CD4-positive, alpha-beta T cell (primary cell): ENCODE measurements at regions not wholly inside any gene's neighbourhood (a gene's known extent, or its start where the extent isn't known, plus 50 kb on each side); places are given as distances from the start of the nearest gene placed in this dataset.

Experiments used
- ATAC-seq: fragments of 200-7000 bp; cut with Tn5 transposase; one replicate; pipeline ENCODE4 v1.10.0; 2022; ENCODE audit warnings: mild to moderate bottlenecking; ENCODE audit not compliant: poor library complexity
- CTCF ChIA-PET: fragments of 350-600 bp; sonication (Branson Sonifier 250); formaldehyde crosslinking; loops from one replicate; lab custom pipeline; 2021; ENCODE audit warnings: antibody characterized with exemption, inconsistent platforms; lab: Charles Lee
- POLR2A ChIA-PET: fragments of 350-600 bp; sonication (Branson Sonifier 250); formaldehyde crosslinking; loops from one replicate; lab custom pipeline; 2021; ENCODE audit warnings: antibody characterized with exemption, inconsistent platforms; lab: Charles Lee
- DNase-seq, 14 experiments: peaks; one replicate each; pipeline ENCODE4 v3.0.0-alpha.2; 2013 to 2020; ENCODE audit warnings: mixed read lengths in 2 of 14
- H3K27ac ChIP-seq, 2 donors: one replicate each; pipeline versions ENCODE4 v1.5.1 to v1.7.0; 2013; ENCODE audit warnings: low read length in 2 of 2, low read depth in 1 of 2, mild to moderate bottlenecking in 1 of 2
- H3K27me3 ChIP-seq, 2 experiments: 1 replicate in 1 of 2; 2 replicates in 1 of 2; pipeline versions ENCODE4 v1.6.1 to v1.7.0; 2013; ENCODE audit warnings: low read length in 2 of 2, control low read depth in 1 of 2, mild to moderate bottlenecking in 1 of 2, moderate library complexity in 1 of 2; ENCODE audit not compliant: insufficient read depth in 2 of 2, control insufficient read depth in 1 of 2
- H3K36me3 ChIP-seq: one replicate; pipeline ENCODE4 v1.6.1; 2013; ENCODE audit warnings: low read length, control low read depth; ENCODE audit not compliant: insufficient read depth
- H3K4me1 ChIP-seq: one replicate; pipeline ENCODE4 v1.6.1; 2013; ENCODE audit warnings: low read length, control low read depth; ENCODE audit not compliant: insufficient read depth
- H3K4me3 ChIP-seq: one replicate; pipeline ENCODE4 v1.5.1; 2013; ENCODE audit warnings: mild to moderate bottlenecking, low read length, moderate library complexity
- H3K9me3 ChIP-seq, 2 experiments: 1 replicate in 1 of 2; 2 replicates in 1 of 2; pipeline versions ENCODE4 v1.6.1 to v1.7.0; 2013; ENCODE audit warnings: low read length in 2 of 2, mild to moderate bottlenecking in 2 of 2, control low read depth in 1 of 2, moderate library complexity in 1 of 2; ENCODE audit not compliant: control insufficient read depth in 1 of 2, insufficient read depth in 1 of 2
- H3K27ac Mint-ChIP-seq: one replicate; pipeline ENCODE4 v1.8.0; 2020; ENCODE audit warnings: mixed read lengths
- H3K27me3 Mint-ChIP-seq: one replicate; pipeline ENCODE4 v1.8.0; 2021; ENCODE audit warnings: mixed read lengths
- H3K36me3 Mint-ChIP-seq: one replicate; pipeline ENCODE4 v1.8.0; 2021; ENCODE audit warnings: low read depth, mixed read lengths
- H3K4me1 Mint-ChIP-seq: one replicate; pipeline ENCODE4 v1.8.0; 2021; ENCODE audit warnings: low read depth, mixed read lengths
- H3K4me3 Mint-ChIP-seq: one replicate; pipeline ENCODE4 v1.8.0; 2020; ENCODE audit warnings: mild to moderate bottlenecking, mixed read lengths
- H3K9me3 Mint-ChIP-seq: one replicate; pipeline ENCODE4 v1.8.0; 2020; ENCODE audit warnings: mixed read lengths
- intact Hi-C, 2 experiments: fragments of 100-400 bp; cut with DNase I in 1 of 2; cut with micrococcal nuclease in 1 of 2; formaldehyde crosslinking; loops; one replicate each; pipeline versions ENCODE4 v1.15.1 to v1.9.0; 2023 to 2025; cut with DNase I, micrococcal nuclease
- TF ChIP-seq, protein P1 (sequence below): fragments of 200-600 bp; IDR thresholded peaks from one replicate; pipeline ENCODE4 v1.8.0; 2022; ENCODE audit warnings: antibody characterized with exemption, mild to moderate bottlenecking

DNA sequence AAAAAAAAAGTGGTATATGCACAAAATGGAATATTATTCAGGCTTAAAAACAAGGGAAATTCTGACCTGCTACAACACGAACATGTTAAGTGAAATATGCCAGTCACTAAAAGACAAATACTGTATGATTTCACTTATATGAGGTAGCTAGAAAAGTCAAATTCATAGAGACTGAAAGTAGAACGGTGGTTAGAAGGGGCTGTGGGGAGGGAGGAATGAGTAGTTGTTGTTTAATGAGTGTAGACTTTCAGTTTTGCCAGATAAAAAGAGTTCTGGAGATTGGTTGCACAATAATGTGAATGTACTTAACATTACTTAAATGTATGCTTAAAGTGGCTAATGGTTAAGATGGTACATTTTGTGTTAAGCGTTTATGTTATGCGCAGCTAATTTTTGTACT lies 79.5 kb upstream of the IL12B start:
- ChIA-PET CTCF (interaction anchor here (0.6 kb wide), 1 partner anchor 69 kb away, joined by 4 read pairs; no protein-coding TSS in a partner anchor), POLR2A (no interaction called here)
- peaks cover 40% of the 10 kb centered on the region for H3K4me1 Mint-ChIP-seq
- TF ChIP-seq, protein P1, sequence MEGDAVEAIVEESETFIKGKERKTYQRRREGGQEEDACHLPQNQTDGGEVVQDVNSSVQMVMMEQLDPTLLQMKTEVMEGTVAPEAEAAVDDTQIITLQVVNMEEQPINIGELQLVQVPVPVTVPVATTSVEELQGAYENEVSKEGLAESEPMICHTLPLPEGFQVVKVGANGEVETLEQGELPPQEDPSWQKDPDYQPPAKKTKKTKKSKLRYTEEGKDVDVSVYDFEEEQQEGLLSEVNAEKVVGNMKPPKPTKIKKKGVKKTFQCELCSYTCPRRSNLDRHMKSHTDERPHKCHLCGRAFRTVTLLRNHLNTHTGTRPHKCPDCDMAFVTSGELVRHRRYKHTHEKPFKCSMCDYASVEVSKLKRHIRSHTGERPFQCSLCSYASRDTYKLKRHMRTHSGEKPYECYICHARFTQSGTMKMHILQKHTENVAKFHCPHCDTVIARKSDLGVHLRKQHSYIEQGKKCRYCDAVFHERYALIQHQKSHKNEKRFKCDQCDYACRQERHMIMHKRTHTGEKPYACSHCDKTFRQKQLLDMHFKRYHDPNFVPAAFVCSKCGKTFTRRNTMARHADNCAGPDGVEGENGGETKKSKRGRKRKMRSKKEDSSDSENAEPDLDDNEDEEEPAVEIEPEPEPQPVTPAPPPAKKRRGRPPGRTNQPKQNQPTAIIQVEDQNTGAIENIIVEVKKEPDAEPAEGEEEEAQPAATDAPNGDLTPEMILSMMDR, result no peak
- DNase-seq (peak in 1 of 14 experiments; percentile 28), ATAC-seq (no peak)
- peaks cover 5% of the 10 kb centered on the region for H3K27me3 Mint-ChIP-seq
- H3K4me3 ChIP-seq, result no peak overlapping the region
- no peak overlapping the region for H3K27ac ChIP-seq
- H3K4me1 ChIP-seq, result peaks cover 38% of the 10 kb centered on the region
- no peaks in the 10 kb centered on the region for H3K27me3 ChIP-seq
- intact Hi-C loops, result loop anchor here (5.0 to 10.0 kb wide), 2 partner anchors 75 to 78 kb away; partner anchors contain the start of gene IL12B (in 2 of the 2)
- no peaks in the 10 kb centered on the region for H3K36me3 ChIP-seq
- no peaks in the 10 kb centered on the region for H3K9me3 Mint-ChIP-seq
- no peak overlapping the region for H3K4me3 Mint-ChIP-seq
- no peaks in the 10 kb centered on the region for H3K9me3 ChIP-seq
- H3K27ac Mint-ChIP-seq, result no peak overlapping the region
- H3K36me3 Mint-ChIP-seq, result no peaks in the 10 kb centered on the region

DNA sequence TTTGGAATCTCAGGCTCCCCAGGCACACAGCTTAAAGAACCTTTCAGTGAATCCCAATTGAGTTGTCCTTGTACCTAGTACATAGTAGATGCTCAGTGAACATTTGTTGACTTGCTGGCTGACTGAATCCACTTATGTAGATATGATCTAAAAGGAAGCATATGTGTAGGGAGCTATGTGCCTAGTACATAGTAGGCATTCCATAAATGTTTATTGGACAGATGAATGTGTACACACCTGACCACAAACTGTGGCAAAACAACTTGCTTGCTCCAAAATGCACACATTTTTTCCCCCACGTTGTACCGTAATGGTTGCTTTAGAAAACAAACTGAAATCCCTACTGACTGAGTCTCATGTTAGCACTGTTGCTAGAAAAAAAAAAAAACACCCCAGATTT lies 80.2 kb upstream of the IL12B start:
- POLR2A ChIA-PET, result no interaction called here
- ATAC-seq, result no peak

DNA sequence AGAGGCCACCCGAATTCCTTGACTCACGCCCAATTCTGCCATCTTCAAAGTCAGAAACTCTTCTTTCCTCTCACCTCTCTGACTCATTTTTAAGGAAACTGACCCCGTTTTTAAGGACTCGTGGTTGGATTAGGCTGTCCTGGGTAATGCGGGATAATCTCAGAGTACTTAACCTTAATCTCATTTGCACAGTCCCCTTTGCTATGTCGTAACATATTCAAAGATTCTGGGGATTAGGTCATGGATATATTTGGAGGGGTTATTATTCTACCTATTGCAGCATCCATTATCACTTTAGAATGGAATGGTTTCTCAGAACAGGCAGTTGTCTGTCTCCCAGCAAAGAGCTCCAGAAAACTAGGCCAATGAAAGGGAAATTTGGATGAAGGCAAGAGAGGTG lies 80.8 kb upstream of the IL12B start:
- TF ChIP-seq, protein P1, result no peak
- no peaks in the 10 kb centered on the region for H3K27me3 ChIP-seq
- Mint-ChIP-seq H3K27ac (peak overlapping the region; percentile 66), H3K27me3 (no peaks in the 10 kb centered on the region), H3K4me3 (no peak overlapping the region), H3K9me3 (no peaks in the 10 kb centered on the region), H3K36me3 (no peaks in the 10 kb centered on the region), H3K4me1 (peaks cover 40% of the 10 kb centered on the region)
- ATAC-seq, result no peak
- intact Hi-C loops, result loop anchor here (5.0 to 10.0 kb wide), 2 partner anchors 76 to 79 kb away; partner anchors contain the start of gene IL12B (in 2 of the 2)
- H3K4me1 ChIP-seq, result peaks cover 38% of the 10 kb centered on the region
- CTCF ChIA-PET, result no interaction called here
- H3K4me3 ChIP-seq, result no peak overlapping the region
- H3K36me3 ChIP-seq, result no peaks in the 10 kb centered on the region
- POLR2A ChIA-PET, result interaction anchor here (0.5 to 1.5 kb wide), 3 partner anchors 10 to 147 kb away, joined by 3 to 5 read pairs (median 4); no protein-coding TSS in a partner anchor
- no peaks in the 10 kb centered on the region for H3K9me3 ChIP-seq
- no peak for DNase-seq
- no peak overlapping the region for H3K27ac ChIP-seq

More for the DNA sequence above, 80.2 kb upstream of the IL12B start:
- Histone ChIP-seq H3K4me3 (no peak overlapping the region), H3K4me1 (peaks cover 38% of the 10 kb centered on the region), H3K36me3 (no peaks in the 10 kb centered on the region), H3K27me3 (no peaks in the 10 kb centered on the region), H3K27ac (no peak overlapping the region), H3K9me3 (no peaks in the 10 kb centered on the region)
- Mint-ChIP-seq H3K4me1 (peaks cover 40% of the 10 kb centered on the region), H3K27ac (no peak overlapping the region), H3K27me3 (no peaks in the 10 kb centered on the region), H3K4me3 (no peak overlapping the region), H3K9me3 (no peaks in the 10 kb centered on the region), H3K36me3 (no peaks in the 10 kb centered on the region)
- intact Hi-C loops, result loop anchor here (5.0 to 10.0 kb wide), 2 partner anchors 76 to 78 kb away; partner anchors contain the start of gene IL12B (in 2 of the 2)
- no peak for DNase-seq
- TF ChIP-seq, protein P1, result no peak
- CTCF ChIA-PET, result no interaction called here
